AG10803 (cell line): ENCODE measurements at regions not wholly inside any gene's neighbourhood (a gene's known extent, or its start where the extent isn't known, plus 50 kb on each side); places are given as distances from the start of the nearest gene placed in this dataset.
"Not testable (repeated sequence)": the region's sequence is repeated elsewhere in the genome, so short reads cannot be mapped to it uniquely, and the experiment has no call there.

ENCODE experiments used
- DNase-seq: peaks from one replicate; pipeline ENCODE4 v3.0.0; 2010; ENCODE audit warnings: low read depth
- H3K4me3 ChIP-seq: 2 replicates; pipeline ENCODE4 v1.5.1; 2011; ENCODE audit warnings: mild to moderate bottlenecking, low read length, control low read depth
- TF ChIP-seq, protein P1 (sequence below): conservative IDR thresholded peaks from 2 replicates; pipeline ENCODE4 v1.5.1; 2011; ENCODE audit warnings: mild to moderate bottlenecking, low read length, control low read depth, inconsistent platforms

DNA sequence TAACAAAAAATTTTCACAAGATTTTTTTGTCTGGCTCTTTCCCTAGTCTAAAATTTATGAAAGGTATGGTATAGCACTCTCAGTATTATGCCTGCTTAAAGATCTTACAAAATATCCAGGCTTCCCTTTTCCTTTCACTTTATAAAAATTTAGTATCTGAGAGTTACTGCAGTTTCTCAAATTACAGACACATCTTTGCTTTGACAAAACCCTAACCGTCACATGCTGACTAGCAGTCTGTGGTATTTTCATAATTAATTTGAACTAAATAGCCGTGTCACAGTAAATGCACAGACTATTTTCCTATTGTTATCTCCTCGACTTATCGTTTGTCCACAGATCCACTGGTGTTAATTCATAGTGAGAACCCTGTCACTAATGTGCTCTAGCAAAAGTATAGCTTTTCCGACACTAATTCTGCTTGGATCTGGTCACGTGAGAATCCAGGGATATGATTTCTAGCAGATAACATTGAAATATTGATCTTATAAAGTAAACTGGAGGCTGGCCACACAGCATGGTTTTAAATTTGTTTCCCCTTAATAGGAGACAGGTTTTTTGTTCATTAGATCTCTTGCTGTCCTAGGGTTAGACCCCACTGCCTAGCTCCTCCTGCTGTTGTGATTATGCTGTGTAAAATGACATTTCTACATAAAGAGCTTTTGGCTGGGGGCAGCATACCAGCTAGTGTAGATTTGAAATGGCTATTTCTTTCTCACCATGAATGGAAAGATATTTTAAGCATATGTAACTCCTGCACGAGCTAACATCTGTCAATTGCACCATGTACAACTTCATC is 340.6 kb upstream of the SASH1 start:
- TF ChIP-seq, protein P1, sequence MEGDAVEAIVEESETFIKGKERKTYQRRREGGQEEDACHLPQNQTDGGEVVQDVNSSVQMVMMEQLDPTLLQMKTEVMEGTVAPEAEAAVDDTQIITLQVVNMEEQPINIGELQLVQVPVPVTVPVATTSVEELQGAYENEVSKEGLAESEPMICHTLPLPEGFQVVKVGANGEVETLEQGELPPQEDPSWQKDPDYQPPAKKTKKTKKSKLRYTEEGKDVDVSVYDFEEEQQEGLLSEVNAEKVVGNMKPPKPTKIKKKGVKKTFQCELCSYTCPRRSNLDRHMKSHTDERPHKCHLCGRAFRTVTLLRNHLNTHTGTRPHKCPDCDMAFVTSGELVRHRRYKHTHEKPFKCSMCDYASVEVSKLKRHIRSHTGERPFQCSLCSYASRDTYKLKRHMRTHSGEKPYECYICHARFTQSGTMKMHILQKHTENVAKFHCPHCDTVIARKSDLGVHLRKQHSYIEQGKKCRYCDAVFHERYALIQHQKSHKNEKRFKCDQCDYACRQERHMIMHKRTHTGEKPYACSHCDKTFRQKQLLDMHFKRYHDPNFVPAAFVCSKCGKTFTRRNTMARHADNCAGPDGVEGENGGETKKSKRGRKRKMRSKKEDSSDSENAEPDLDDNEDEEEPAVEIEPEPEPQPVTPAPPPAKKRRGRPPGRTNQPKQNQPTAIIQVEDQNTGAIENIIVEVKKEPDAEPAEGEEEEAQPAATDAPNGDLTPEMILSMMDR = no peak
- H3K4me3 ChIP-seq = no peak overlapping the region
- no peak for DNase-seq

DNA sequence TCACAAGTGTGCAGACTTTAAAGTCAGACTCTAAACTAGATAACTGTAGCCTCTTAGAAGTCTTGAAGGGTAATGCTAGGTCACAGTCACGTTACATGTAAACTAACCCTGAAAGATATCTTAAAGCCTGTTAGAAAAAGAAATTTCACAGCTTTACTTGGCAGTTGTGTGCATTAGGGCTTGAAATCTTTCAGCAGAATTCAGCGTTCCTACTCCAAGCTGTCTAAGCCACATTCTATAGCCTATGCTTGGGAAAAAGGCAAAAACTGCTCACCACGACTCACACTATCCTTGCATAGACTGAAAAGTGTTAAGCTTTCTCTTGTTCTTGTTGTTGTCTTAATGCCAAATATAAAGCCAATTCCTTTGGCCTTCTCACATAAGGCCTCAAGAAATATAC is 338.0 kb upstream of the SASH1 start:
- DNase-seq = no peak
- TF ChIP-seq, protein P1 = no peak
- no peak overlapping the region for H3K4me3 ChIP-seq

DNA sequence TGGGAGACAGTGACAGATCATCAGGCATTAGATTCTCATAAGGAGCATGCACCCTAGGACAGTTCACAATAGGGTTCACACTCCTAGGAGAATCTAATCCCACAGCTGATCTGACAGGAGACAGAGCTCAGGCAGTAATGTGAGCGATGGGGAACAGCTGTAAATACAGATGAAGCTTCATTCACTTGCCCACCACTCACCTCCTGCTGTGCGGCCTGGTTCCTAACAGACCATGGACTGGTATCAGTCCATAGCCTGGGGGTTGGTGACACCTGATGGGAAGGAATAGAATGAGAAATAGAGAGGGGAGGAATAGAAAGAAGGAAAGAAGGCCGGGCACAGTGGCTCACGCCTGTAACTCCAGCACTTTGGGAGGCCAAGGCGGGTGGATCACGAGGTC is 336.8 kb upstream of the SASH1 start:
- no peak for DNase-seq
- TF ChIP-seq, protein P1 = no peak
- H3K4me3 ChIP-seq = no peak overlapping the region

DNA sequence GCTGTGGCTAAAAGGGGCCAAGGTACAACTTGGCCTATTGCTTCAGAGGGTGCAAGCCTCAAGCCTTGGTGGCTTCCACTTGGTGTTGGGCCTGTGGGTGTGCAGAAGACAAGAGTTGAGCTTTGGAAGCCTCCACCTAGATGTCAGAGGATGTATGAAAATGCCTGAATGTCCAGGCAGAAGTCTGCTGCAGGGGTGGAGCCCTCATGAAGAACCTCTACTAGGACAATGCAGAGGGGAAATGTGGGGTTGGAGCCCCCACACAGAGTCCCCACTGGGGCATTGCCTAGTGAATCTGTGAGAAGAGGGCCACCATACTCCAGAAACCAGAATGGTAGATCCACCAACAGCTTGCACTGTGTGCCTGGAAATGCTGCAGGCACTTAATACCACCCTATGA is 332.1 kb upstream of the SASH1 start:
- H3K4me3 ChIP-seq, DNase-seq: not testable (repeated sequence)

DNA sequence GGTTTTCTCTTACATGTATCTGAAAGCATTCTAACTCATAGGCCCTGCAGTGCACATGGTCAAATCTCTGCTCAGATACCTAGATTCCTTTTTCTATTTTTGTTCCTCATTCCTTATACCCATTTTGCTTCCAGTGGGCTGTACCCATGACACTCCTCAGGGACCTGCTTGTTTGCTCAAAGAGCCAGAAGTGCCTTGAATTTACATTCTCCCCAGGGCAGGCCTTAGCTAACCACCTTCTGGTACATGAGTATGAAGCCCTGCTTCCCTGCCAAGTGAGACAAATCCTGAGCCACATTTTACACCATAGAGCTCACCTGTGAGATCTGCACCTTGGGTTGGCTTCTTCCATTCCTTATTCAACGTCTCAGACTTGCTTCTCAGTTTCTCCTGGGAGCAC is 326.6 kb upstream of the SASH1 start:
- TF ChIP-seq, protein P1 = no peak
- no peak overlapping the region for H3K4me3 ChIP-seq
- no peak for DNase-seq

DNA sequence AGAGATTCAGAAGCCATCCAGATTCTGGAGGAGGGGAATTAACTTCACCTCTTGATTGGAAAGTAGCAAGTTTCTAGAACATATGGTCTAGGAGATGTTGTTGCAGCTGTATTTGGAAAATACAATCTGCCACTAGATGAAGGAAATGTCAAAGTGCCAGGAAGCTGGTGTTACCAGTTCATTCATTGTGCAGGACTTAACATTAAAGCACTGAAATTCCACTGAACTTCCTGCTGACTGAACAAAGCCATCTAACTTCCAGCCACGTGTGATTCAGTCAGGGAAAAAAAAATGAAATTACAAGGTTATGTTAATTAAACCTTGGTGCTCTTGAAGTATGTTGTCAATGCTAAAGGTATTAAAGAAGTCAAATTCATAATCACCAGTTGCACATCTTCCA is 321.5 kb upstream of the SASH1 start:
- TF ChIP-seq, protein P1 = no peak
- no peak overlapping the region for H3K4me3 ChIP-seq
- no peak for DNase-seq

DNA sequence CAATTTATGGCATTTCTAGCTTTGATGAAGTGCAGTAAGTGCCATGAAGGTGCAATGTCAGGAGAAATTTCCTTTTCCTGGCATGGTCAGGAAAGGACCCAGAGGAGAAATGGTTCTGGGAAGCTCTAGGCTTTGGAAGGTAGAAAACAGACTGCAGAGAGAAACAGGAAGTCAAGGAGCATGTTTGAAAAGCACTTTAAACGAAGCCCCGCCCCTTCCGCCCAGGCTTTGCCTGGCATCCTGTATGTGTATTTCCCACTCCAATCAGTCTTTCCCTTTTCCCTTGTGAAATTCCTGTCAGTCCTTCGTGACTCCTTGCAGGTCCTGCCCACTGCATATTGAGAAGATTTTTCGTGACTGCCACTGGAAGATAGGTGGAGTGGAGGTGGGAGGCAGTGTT is 320.9 kb upstream of the SASH1 start:
- TF ChIP-seq, protein P1 = no peak
- DNase-seq = no peak
- H3K4me3 ChIP-seq = no peak overlapping the region

DNA sequence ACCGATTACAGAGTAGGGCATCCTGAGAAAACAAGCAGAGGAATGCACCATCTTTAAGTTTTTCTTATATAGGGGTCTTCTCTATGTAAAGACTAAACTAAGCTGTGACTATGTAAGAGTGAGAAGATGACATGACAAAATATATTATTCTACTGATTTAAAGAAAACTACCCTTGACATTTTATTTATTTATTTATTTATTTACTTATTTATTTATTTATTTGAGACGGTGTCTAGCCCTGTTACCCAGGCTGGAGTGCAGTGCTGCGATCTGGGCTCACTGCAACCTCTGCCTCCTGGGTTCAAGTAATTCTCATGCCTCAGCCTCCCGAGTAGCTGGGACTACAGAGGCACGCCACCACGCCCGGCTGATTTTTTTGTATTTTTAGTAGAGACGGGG is 320.4 kb upstream of the SASH1 start:
- H3K4me3 ChIP-seq, DNase-seq: not testable (repeated sequence)
